GM19324 (cell line): ENCODE measurements at regions not wholly inside any gene's neighbourhood (a gene's known extent, or its start where the extent isn't known, plus 50 kb on each side); places are given as distances from the start of the nearest gene placed in this dataset.

ENCODE experiments used
- ATAC-seq: cut with Tn5 transposase; IDR thresholded peaks from one replicate; pipeline ENCODE4 v1.9.1; 2021; ENCODE audit warnings: mild to moderate bottlenecking, moderate library complexity; ENCODE audit not compliant: unreplicated experiment, low FRiP score

DNA sequence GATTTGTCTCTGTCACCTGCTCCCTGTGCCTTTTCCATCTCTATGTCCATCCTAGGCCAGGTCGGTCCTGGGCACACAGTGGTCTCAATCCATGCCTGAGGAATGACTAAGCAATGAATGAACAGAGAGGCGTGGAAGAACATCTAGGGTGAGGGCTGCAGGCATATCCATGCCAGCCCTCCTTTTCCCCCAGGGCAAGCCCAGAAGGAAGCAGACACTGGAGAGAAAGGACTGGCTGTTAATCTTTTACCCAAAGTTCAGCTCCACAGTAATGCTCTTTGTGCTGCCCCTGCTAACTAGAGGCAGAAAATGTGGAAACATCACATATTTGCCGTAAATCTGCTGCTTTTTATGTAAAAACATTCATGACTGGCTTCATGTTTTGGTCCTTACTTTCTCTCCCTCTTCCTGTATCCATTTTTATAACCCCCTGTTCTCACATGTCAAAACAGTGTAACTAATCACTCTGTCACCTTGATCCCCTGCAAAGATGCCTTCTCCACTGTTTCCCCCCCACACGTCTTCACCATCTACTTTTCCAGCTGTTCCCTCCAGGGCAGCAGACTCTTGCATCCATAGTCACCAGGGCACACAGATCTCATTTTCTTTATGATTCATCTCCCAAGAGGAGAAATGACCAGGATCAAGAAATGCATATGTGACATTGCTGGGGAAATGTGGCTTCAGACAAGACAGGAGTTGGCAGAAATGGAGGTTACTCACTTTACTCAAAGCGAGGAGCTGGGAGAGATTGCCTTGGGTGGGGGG, 166.4 kb upstream of the PROX1 start:
- no peak for ATAC-seq

DNA sequence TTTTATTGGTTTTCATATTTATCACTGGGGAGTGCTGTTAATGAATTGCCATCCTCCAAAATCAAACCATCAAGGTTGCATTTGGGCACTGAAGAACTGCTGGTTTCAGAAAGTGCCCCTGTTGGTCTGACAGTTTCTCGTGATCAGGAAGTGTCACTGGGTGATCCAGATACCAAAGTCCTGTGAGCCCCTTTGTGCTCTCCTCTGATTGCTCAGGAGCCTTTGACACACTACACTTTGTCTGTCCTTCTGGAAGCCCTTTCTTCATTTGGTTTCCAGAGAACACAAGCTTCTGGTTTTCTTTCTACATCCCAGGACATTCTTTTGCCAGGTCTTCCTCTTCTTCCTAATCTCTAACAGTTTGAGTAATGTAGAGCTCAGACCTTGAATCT, 165.8 kb upstream of the PROX1 start:
- no peak for ATAC-seq

DNA sequence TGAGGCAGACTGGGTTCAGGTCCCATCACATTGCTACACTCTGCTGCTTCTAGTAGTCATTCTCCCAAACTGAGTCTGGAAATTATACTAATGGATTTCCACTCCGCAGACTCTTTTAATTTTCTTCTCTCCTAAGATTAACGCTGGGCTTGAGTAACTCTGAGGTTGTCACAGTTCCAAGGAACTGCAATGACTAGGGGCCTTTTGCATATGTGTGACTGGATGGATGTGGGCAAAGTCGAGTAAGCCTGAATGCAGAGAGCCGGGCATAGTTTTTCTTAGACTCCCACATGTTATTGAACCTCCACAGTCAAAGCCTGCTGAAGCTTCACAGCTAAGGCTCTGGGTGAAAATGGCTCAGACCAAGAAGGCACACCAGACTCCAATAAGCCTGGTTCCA, 160.9 kb upstream of the PROX1 start:
- no peak for ATAC-seq

DNA sequence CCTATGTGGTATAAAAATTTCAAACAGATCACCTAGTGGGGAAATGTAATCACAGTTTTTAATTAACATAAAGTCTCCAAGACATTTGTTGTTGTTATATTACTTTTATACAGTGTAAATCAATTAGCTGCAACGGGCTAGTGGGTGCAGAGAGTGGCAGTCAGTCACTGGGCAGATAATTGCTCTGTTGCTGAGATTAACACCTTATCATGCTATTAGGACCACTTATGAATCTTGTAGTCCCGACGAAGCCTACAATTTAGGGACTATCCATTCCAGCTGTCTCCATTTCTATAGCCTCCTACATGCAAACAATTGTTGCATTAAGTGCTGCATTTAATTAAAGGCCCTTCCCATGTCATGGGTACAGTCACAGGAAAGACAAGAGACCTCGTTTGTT, 158.9 kb upstream of the PROX1 start:
- ATAC-seq, result no peak

DNA sequence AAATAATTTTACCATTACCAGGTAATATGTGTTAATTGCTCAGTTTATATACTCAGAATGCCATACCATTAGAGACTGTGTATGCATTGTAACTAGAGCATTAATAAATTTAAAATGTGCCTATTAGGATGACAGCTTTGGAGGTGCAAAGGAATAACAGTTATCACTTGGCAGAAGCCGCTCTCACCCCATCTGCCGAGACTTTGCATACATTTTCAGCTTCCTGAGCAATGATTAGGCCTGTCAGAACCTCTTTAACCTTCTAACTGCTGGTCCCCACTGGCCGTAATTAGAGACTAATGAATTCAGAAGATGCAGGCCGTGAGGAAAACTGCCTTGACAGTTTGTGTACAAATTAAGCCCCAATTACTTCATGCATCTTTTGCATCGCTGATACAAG, 158.0 kb upstream of the PROX1 start:
- ATAC-seq, result no peak

DNA sequence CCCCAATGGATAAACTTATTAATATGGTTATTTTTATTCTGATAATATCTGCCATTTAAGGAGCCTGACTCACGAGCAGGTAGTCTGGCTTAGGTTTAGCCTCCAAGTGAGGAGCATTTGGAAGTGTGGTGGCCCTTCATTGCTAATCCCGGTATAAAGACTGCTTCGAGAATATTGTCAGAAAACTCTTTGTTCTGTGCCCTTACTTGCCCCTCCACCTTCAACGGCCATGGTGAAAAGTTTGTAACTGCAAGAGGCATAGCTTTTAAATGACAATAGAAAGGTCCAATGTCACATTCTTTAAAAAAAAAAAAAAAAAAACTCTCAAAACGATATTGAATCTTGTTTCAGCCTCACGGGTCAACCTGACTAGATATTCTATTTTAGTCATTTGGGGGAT, 157.4 kb upstream of the PROX1 start:
- ATAC-seq, result no peak

DNA sequence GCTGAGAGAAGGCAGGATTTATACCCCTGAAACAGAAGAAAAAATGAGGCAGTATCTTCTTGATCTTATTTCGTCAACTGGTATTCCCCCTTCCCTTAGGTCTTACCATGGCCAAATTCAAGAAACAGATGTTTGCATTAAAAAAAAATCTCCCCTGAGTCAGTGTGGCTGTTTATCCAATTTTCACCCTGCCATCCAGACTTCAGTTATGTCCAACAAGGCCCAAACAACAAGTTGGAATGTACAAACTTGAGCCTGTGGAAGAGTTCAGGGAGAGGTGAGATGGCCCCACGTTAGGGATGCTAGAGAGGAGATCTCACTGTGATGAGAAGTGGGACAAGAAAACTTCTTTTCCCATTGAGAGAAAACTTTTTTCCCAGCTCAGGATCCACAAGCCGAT, 147.2 kb upstream of the PROX1 start:
- no peak for ATAC-seq

DNA sequence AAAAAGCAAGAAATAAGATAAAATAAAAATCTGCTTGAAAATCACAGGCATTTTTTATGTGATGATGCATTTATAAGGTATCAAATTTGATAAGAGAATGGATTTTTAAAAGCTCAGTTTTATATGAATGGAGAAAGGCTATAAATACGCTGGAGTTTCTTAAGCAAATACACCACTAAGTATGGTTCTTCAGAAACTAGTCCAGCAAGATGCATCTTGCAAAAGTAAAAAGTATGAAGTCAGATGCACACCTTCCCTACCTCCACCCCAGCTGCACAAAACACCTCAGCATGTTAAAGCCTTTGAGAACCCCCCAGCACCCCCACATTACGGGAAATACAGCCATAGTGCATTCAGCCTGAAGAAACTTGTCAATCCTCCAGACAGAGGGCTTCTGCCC, 143.1 kb upstream of the PROX1 start:
- ATAC-seq, result no peak

DNA sequence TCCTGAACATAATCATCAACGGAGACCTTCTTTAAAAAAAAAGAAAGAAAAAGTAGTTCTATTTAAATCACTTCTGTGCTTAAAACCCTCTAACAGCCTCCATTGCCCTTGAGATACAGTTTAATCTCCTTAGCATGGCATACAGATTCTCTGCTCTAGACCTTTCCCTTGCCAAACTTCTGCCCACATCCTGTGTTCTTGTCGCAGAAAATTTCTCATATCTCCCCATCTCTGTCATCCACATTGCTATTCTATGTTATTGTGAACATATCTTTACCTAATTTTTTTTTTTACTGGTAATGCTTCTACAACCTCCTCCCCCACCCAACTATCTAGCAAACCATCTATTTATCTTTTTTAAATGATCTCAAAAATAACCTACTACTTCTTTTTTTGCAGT, 135.7 kb upstream of the PROX1 start:
- no peak for ATAC-seq

DNA sequence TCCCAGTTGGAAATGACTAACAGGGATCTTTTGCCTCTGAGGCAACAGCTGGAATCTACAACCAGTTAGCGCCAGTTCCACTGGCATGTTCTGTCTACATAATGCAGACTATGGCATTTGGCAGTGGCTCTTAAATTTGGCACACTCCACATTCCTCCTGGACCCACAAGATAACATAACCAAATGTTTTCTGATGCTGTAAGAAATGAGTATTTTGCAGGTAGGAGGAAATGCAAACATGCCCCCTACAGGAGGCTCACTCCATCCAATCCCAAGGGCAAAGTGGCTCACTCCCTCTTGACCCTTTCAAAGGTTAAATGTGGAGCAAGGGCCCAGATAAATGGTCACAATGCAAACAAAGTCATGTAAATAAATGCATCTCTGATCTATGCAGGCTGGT, 129.2 kb upstream of the PROX1 start:
- no peak for ATAC-seq

DNA sequence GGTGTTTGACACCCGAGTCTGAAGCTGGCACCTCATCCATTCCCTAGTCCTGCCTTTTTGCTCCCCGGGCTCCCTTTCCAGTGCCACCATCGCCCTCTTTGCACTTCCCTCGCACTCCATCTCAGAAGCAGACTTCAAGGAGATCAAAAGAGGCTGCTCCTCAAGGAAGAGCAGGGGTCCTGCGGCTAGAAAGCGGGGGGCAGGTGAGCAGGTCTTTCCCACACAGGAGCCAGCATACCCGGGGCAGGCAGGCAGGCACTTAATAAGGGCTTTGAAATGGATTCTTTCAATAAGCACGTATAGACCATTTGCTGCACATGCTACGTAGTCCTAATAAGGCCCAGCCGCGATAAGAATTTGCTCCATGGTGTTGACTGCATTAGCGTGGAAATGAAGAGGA, 125.9 kb upstream of the PROX1 start:
- no peak for ATAC-seq

DNA sequence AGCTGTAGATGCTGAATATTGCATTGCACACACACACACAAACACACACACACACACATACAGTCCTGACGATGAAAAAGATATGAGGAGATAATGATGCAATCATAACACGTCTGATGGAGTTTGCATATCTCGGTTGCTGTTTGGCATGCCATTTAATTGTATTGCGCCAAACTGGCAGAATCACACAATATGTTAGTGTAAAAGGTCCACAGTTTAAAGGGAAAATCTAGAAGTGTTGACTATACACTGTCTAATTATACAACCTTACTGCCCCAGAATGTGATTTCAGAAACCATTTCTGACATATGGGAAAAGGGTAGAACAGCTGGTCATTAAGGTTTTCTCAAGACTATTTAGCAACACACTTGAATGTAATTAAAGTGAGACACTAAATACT, 123.7 kb upstream of the PROX1 start:
- ATAC-seq, result no peak

DNA sequence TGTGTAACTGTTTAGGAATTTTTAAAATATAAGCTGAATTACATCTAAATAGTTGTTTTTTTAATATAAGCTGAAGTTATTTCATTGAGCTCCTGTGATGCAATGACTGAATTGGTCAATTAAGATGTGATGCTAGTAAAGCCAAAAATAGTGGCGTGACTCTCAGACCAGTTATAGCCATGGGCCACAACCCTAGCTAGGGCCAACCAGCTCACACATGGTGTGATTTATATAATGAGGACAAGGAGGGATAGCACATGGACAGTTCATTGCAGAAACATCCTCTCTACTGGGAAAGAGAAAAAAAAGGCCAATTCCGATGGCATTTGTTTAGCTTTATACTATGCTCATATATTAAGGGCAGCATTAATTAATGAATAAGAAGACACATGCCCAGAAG, 119.3 kb upstream of the PROX1 start:
- ATAC-seq, result no peak

DNA sequence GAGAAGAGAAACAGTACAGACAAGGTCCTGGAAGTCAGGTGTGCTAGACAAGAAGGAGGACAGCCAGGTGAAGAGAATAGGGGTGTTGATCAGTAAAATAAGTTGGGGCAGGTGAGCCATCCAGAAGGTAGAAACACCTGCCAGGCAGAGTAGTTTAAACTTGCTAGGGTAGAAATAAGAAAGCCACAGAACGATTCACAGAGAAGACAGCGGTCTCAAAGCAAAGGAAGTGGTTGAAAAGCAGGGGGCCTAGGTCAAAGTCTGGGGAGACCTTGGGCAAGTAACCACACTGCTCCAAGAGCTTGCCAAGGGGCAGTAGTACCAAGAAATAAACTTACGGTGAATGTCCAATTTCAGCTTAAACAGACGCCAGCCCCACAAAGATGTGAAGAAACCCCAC, 116.6 kb upstream of the PROX1 start:
- no peak for ATAC-seq

DNA sequence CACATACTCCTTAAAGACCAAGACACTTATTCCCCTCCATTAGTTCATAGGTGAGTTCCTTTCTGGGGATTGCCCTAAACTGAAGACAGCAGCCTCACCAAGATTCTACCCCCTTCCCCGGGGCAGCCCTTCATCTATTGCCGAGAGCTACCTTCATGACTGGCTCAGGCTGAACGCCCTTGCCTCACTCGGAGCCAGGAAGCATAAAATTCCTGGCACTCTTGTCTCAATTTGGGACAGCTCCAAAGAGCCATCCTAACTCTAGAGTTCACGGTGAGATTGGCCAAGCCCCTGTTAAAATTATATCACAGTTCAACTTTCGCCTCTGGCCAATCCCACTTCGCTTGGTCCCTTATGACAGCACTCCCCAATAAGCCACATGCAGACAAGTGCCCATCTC, 113.0 kb upstream of the PROX1 start:
- no peak for ATAC-seq

DNA sequence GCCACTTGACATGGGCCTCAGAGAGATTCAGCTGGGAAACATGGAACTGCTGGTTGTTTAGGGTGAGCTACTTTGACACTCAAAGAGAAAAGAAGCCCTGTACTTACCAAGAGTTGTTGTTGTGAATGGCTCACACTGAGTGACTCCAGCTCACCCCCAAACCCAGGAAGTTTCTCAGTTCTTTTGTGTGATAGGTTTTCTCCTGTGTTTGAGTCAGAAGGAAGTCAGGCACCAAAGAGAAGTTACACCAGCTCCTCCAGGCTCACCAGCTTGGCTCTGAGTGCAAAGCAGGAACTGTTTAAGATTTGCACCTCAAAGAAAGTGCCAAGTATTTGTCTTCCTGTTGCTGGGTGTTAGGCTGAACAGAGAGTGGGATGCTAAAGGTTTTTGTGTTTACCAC, 111.2 kb upstream of the PROX1 start:
- no peak for ATAC-seq

DNA sequence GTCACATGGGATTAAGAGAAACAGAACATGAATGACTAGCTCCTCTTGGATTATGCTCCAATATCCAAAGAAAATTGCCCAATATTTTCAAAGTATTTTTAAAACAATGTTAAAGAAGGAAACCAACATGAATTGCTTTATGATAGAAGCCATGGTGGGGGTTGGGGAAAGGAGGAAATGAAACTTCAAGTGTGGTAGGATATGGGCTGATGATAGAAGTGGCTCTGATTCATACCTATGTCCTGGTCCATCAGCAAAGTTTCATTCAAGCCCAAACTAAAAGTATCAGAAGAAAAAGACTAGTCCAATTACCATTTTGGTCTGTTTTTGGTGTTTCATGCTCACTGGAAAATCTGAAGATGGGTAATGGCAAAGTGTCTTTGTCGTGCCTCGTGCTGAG, 104.2 kb upstream of the PROX1 start:
- ATAC-seq, result no peak

DNA sequence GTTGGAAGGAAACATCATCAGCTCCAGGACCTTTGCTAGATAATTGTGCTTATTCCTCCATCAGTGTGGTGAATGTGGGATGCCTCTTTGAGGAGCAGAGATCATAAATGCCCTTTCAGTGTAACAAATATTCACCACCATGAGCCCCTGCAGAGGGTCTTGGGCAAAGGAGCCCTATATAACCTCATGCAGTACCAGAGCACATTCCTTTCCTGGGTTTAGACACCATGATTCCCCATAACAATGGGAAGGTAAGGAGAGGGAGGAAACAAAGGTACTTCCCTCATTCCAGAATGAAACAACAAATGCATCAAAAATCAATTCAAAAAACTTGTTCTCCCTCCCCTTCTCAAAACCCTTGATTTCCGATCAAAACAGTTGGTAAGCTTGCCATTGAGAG, 103.4 kb upstream of the PROX1 start:
- ATAC-seq, result no peak

DNA sequence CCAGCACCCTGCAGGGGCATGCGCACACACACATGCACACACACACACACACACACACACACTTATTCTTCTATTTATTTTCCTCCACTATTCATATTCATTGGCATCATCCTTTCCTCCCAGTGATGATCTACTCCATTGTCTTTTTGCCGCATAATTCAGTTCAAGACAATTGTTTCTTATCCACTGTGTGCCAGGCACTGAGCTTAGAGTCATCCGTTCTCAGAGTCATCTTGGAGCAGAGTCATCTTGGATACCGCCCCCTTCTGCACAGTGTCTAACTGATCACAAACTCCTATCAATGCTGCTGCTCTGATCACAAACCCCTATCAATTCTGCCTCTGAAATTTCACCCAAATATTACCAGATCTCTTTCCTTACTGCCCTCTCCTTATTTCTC, 102.8 kb upstream of the PROX1 start:
- ATAC-seq, result no peak

DNA sequence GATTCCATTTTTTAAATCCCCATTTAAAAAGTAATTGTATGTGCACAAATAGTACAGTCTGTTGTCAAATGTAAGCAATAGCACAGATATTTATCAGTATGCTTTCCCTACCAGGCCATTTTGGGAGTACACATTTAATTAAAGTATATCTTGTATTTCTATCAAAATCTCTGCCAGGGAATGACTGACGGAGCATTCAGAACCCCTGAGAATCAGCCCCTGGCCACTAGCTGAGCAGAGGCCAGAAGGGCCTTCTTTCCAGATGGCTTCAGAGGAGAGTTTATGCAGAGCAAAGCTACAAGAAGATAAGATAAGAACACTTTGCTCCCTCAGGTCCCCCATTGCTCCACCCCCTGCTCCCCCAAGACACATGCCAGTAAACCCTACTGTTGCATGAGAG, 99.9 kb upstream of the PROX1 start:
- no peak for ATAC-seq

DNA sequence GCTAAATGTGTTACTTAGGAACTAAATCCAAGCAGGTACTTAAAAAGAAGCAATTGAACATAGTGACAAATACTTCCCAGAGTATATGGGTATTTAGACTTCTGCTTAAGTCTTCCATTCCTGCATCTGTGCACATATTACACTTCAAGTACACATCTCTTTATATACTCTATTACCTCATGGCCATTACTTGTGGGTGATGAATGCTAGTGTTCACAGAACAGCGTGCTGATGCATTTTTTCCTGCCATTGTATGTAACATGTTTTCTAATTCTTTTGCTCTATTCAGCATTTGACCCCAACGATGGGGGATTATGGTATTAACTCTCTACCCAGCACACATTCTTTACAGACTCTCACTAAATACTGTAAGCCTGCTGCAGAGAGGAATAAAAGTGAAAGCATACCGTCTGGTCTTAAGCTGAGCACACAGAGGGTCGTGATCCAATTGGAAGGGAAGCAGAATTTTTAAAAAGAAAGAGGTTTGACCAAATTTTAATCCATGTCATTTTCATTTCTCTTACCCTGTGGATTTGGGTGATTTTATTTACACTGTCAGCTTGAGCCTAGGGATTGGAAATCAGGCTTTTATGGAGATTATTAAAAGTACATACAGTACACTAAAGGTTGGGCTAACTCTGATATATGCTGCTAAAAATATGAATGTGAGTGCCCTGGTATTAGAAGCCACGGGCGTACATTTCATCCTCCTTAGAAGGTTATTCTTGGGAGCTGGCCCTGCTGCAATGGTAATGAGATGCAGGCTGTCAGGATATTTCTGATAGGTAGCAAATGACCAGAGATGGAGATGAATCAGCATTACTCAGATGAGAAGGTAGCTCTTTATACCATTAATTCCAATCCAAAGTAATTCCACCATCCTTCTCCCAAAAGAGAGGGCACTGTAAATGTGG, 95.5 kb upstream of the PROX1 start:
- no peak for ATAC-seq

DNA sequence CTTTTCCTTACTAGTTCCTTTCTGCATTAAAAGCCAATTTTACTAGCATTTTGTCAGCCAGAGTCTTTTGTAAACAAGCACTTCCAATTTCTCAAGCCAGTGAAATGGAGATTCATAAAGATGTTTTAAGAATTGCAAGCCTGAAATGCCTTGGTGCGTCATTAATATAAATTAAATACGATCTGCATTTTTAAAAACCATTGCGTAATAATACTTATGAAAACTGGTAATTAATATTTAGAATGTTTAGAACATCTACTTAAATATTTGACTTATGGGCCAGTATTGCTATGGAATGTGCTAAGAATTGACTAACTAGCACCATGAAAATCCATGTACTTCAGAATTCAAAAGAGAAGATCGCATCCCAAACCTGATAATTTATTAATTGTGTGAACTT, 89.1 kb upstream of the PROX1 start:
- ATAC-seq, result no peak
